Trophoblast cell (in vitro differentiated cells and primary cell): ENCODE measurements at regions not wholly inside any gene's neighbourhood (a gene's known extent, or its start where the extent isn't known, plus 50 kb on each side); places are given as distances from the start of the nearest gene placed in this dataset.

Experiments
- DNase-seq, 2 donors: peaks; one replicate each; pipeline ENCODE4 v3.0.0-alpha.2; 2016
- H2AFZ ChIP-seq: 2 replicates; pipeline ENCODE4 v1.6.1; 2013; ENCODE audit warnings: low read length, moderate library complexity, mild to moderate bottlenecking; ENCODE audit not compliant: insufficient read depth, poor library complexity
- H2AK5ac ChIP-seq: 2 replicates; pipeline ENCODE4 v1.6.1; 2013; ENCODE audit warnings: mild to moderate bottlenecking, low read length
- H2BK120ac ChIP-seq: 2 replicates; pipeline ENCODE4 v1.6.1; 2013; ENCODE audit warnings: low read length, mild to moderate bottlenecking, moderate library complexity; ENCODE audit not compliant: insufficient read depth, poor library complexity
- H2BK12ac ChIP-seq: 2 replicates; pipeline ENCODE4 v1.6.1; 2013; ENCODE audit warnings: mild to moderate bottlenecking, low read length, moderate library complexity
- H2BK5ac ChIP-seq: 2 replicates; pipeline ENCODE4 v1.6.1; 2013; ENCODE audit warnings: low read length, low read depth, moderate library complexity, mild to moderate bottlenecking; ENCODE audit not compliant: poor library complexity
- H3K14ac ChIP-seq: 2 replicates; pipeline ENCODE4 v1.6.1; 2013; ENCODE audit warnings: mild to moderate bottlenecking, low read length
- H3K18ac ChIP-seq: 2 replicates; pipeline ENCODE4 v1.6.1; 2013; ENCODE audit warnings: mild to moderate bottlenecking, low read length
- H3K23ac ChIP-seq: 2 replicates; pipeline ENCODE4 v1.6.1; 2013; ENCODE audit warnings: low read length
- H3K27ac ChIP-seq: 2 replicates; pipeline ENCODE4 v1.5.1; 2013; ENCODE audit warnings: low read depth, mild to moderate bottlenecking, inconsistent platforms, low read length, moderate library complexity
- H3K27me3 ChIP-seq: 2 replicates; pipeline ENCODE4 v1.6.1; 2013; ENCODE audit warnings: inconsistent platforms, mild to moderate bottlenecking, low read length, moderate library complexity; ENCODE audit not compliant: insufficient read depth
- H3K36me3 ChIP-seq, 2 experiments: 1 replicate in 1 of 2; 2 replicates in 1 of 2; pipeline ENCODE4 v1.6.1; 2013; ENCODE audit warnings: low read length in 2 of 2, mild to moderate bottlenecking in 2 of 2, moderate library complexity in 1 of 2; ENCODE audit not compliant: insufficient read depth in 2 of 2, control insufficient read depth in 1 of 2
- H3K4ac ChIP-seq: 2 replicates; pipeline ENCODE4 v1.6.1; 2013; ENCODE audit warnings: low read depth, mild to moderate bottlenecking, low read length, moderate library complexity
- H3K4me1 ChIP-seq, 2 experiments: 1 replicate in 1 of 2; 2 replicates in 1 of 2; pipeline ENCODE4 v1.6.1; 2013; ENCODE audit warnings: low read length in 2 of 2, mild to moderate bottlenecking in 2 of 2, moderate library complexity in 1 of 2; ENCODE audit not compliant: insufficient read depth in 2 of 2, control insufficient read depth in 1 of 2
- H3K4me2 ChIP-seq: 2 replicates; pipeline ENCODE4 v1.6.1; 2013; ENCODE audit warnings: inconsistent platforms, mild to moderate bottlenecking, low read length, moderate library complexity
- H3K4me3 ChIP-seq: 2 replicates; pipeline ENCODE4 v1.5.1; 2013; ENCODE audit warnings: mild to moderate bottlenecking, low read depth, low read length, inconsistent platforms
- H3K79me1 ChIP-seq: one replicate; pipeline ENCODE4 v1.6.1; 2013; ENCODE audit warnings: low read length
- H3K79me2 ChIP-seq: 2 replicates; pipeline ENCODE4 v1.6.1; 2013; ENCODE audit warnings: low read length, mild to moderate bottlenecking; ENCODE audit not compliant: control insufficient read depth, insufficient read depth, poor library complexity
- H3K9ac ChIP-seq: 2 replicates; pipeline ENCODE4 v1.6.1; 2013; ENCODE audit warnings: mild to moderate bottlenecking, low read length
- H3K9me3 ChIP-seq: 2 replicates; pipeline ENCODE4 v1.6.1; 2013; ENCODE audit warnings: low read depth, mild to moderate bottlenecking, control low read depth, inconsistent platforms, low read length; ENCODE audit not compliant: insufficient read depth
- H4K12ac ChIP-seq: 2 replicates; pipeline ENCODE4 v1.6.1; 2013; ENCODE audit warnings: low read depth, mild to moderate bottlenecking, low read length, moderate library complexity
- H4K8ac ChIP-seq: 2 replicates; pipeline ENCODE4 v1.6.1; 2013; ENCODE audit warnings: low read depth, mild to moderate bottlenecking, low read length, moderate library complexity
- H4K91ac ChIP-seq: one replicate; pipeline ENCODE4 v1.6.1; 2013; ENCODE audit warnings: low read depth, mild to moderate bottlenecking, low read length, moderate library complexity
- WGBS: extraction: QIAGEN DNeasy Blood & Tissue Kit; methylation state at CpG from one replicate; pipeline ENCODE4 v1.1.7; 2013; ENCODE audit warnings: missing lambda C conversion rate; ENCODE audit not compliant: insufficient read length, insufficient coverage; ENCODE audit errors: extremely low coverage; 5-methylcytosine and 5-hydroxymethylcytosine counted together

DNA sequence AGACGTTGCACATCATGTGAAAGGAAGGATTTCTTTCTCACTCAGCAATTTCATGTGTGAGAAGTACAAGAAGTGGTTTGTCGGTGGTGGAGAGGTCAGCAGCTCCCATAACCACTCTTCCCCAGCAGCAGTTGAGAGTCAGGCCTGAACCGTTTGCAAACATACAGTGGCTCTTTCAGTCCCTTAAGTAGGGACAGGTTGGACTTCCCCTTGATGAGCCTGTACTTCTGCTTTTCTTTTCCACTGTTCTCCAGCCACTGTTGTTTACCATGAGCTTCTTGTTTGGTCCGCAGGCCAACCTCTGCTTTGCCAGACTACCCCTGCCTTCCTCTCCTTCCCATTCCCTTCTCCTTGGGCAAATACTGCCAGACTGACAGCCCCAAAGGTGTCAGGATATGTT is 391.3 kb upstream of the CELF4 start:
- H3K36me3 ChIP-seq = no peaks in the 10 kb centered on the region
- H4K91ac ChIP-seq = no peak overlapping the region
- no CpG with 5 or more reads among the region's 4 CpGs for WGBS
- no peak overlapping the region for H3K14ac ChIP-seq
- H3K4ac ChIP-seq = no peak overlapping the region
- no peaks in the 10 kb centered on the region for H3K4me1 ChIP-seq
- DNase-seq = no peak
- H4K12ac ChIP-seq = no peak overlapping the region
- H2BK5ac ChIP-seq = no peak overlapping the region
- H2BK12ac ChIP-seq = no peak overlapping the region
- H2AK5ac ChIP-seq = no peak overlapping the region
- H3K9me3 ChIP-seq = no peaks in the 10 kb centered on the region
- H2AFZ ChIP-seq = no peak overlapping the region
- no peak overlapping the region for H2BK120ac ChIP-seq
- H3K18ac ChIP-seq = no peak overlapping the region
- H3K23ac ChIP-seq = no peak overlapping the region
- H3K27me3 ChIP-seq = no peaks in the 10 kb centered on the region
- no peak overlapping the region for H3K9ac ChIP-seq
- no peaks in the 10 kb centered on the region for H3K79me2 ChIP-seq
- no peak overlapping the region for H3K4me3 ChIP-seq
- no peak overlapping the region for H4K8ac ChIP-seq
- no peak overlapping the region for H3K27ac ChIP-seq
- no peak overlapping the region for H3K4me2 ChIP-seq
- no peaks in the 10 kb centered on the region for H3K79me1 ChIP-seq

DNA sequence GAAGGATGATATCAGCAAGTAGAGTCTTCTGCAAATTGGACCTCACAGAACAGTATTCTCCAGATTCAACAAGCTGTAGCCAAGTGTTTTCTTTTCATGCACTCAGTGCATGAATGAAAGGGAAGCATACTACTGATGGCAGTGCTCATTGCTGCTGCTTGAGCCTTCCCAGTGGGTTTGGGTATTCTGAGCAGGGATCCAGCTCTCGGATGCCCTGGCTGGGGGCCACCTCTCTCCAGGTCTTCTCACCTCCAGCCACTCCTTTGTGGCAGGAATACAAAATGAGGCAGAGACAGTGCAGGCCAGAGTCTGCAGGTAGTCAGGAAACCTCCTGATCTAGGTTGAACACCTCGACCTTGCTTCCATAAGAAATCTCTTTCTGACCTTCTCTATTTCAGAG is 390.4 kb upstream of the CELF4 start:
- Histone ChIP-seq H3K4ac (no peak overlapping the region), H2AFZ (no peak overlapping the region), H3K27me3 (no peaks in the 10 kb centered on the region), H4K8ac (no peak overlapping the region), H4K12ac (no peak overlapping the region), H3K79me1 (no peaks in the 10 kb centered on the region), H3K14ac (no peak overlapping the region), H3K18ac (no peak overlapping the region), H2BK120ac (no peak overlapping the region), H3K4me3 (no peak overlapping the region), H2BK5ac (no peak overlapping the region), H3K79me2 (no peaks in the 10 kb centered on the region), H2AK5ac (no peak overlapping the region), H3K27ac (no peak overlapping the region), H4K91ac (no peak overlapping the region), H3K9me3 (no peaks in the 10 kb centered on the region), H3K9ac (no peak overlapping the region), H3K23ac (no peak overlapping the region), H3K4me2 (no peak overlapping the region), H3K36me3 (no peaks in the 10 kb centered on the region), H2BK12ac (no peak overlapping the region), H3K4me1 (no peaks in the 10 kb centered on the region)
- no CpG with 5 or more reads among the region's 2 CpGs for WGBS
- DNase-seq = no peak

DNA sequence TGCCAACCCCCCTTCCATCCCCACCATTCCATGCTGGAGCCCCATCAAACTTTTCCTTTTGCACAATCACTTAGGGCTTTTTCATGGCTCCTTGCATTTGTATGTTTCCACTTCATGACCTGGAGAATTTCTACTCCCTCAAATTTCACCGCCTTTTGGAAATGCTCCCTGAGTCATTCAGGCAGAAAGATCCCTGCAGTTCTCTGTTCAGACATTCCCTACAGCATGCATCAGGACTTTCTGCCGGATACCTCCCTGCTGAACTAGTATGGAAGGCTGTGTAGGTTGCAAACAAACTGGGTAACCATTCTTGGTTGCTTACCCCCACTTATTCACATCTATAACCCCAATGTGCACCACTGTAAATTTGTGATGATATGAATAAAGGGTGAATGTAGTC is 389.6 kb upstream of the CELF4 start:
- Histone ChIP-seq H3K23ac (no peak overlapping the region), H2BK120ac (no peak overlapping the region)
- WGBS = no CpG with 5 or more reads among the region's 2 CpGs

DNA sequence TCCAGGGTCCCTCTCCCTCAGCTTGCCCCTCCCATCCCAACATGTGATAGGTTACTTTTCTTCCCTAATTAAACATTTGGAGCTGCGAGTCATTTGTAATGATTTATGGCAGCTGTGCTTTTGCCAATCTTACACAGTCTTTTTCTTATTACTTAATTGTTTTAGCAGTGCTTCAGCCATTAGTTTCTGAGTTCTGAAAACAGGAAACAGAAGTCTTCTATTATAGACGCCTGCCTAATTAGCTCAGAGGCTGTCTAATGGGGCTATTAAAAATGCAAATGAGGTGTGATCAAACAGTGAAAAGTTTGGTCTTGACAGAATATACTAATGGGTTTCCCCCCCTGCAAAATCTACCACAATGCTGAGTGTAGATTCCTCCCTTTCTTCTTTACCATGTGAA is 388.3 kb upstream of the CELF4 start:
- Histone ChIP-seq H2BK12ac (no peak overlapping the region), H4K91ac (no peak overlapping the region), H3K4me1 (no peaks in the 10 kb centered on the region), H4K12ac (no peak overlapping the region), H4K8ac (no peak overlapping the region), H3K79me1 (no peaks in the 10 kb centered on the region), H2AFZ (no peak overlapping the region), H3K79me2 (no peaks in the 10 kb centered on the region), H3K4ac (no peak overlapping the region), H3K4me2 (no peak overlapping the region), H2BK120ac (no peak overlapping the region), H3K14ac (no peak overlapping the region), H3K27me3 (no peaks in the 10 kb centered on the region), H3K23ac (no peak overlapping the region), H3K9me3 (no peaks in the 10 kb centered on the region), H3K27ac (no peak overlapping the region), H3K4me3 (no peak overlapping the region), H3K9ac (no peak overlapping the region), H2BK5ac (no peak overlapping the region), H3K36me3 (no peaks in the 10 kb centered on the region), H3K18ac (no peak overlapping the region), H2AK5ac (no peak overlapping the region)
- WGBS = no CpG with 5 or more reads among the region's 2 CpGs
- no peak for DNase-seq

More for the DNA sequence above, 389.6 kb upstream of the CELF4 start:
- Histone ChIP-seq H4K91ac (no peak overlapping the region), H3K79me2 (no peaks in the 10 kb centered on the region), H2AFZ (no peak overlapping the region), H3K27ac (no peak overlapping the region), H4K12ac (no peak overlapping the region), H3K36me3 (no peaks in the 10 kb centered on the region), H3K18ac (no peak overlapping the region), H3K79me1 (no peaks in the 10 kb centered on the region), H3K9me3 (no peaks in the 10 kb centered on the region), H3K9ac (no peak overlapping the region), H3K4ac (no peak overlapping the region), H2AK5ac (no peak overlapping the region), H4K8ac (no peak overlapping the region), H3K4me3 (no peak overlapping the region), H2BK12ac (no peak overlapping the region), H2BK5ac (no peak overlapping the region), H3K14ac (no peak overlapping the region), H3K27me3 (no peaks in the 10 kb centered on the region), H3K4me1 (no peaks in the 10 kb centered on the region), H3K4me2 (no peak overlapping the region)
- no peak for DNase-seq
